GM12878 (cell line): ENCODE measurements at regions not wholly inside any gene's neighbourhood (a gene's known extent, or its start where the extent isn't known, plus 50 kb on each side); places are given as distances from the start of the nearest gene placed in this dataset.

Source experiments
- ATAC-seq: fragments of 200-7000 bp; cut with Tn5 transposase; 3 replicates; pipeline ENCODE4 v1.9.1; 2020; ENCODE audit warnings: mild to moderate bottlenecking, moderate library complexity
- BruUV-seq: library from RNA; stranded (reverse); fragments of 400-500 nt; replicated peaks from 2 replicates; lab custom pipeline; 2021; lab: Mats Ljungman, UMichigan
- CTCF ChIA-PET: fragments of 300-600 bp; sonication (Branson Sonifier 250); formaldehyde crosslinking; extraction: SDS; loops from one replicate; lab custom pipeline; 2021; ENCODE audit warnings: inconsistent platforms; lab: Yijun Ruan, JAX
- POLR2A ChIA-PET: fragments of 350-600 bp; formaldehyde crosslinking; extraction: SDS; loops from one replicate; lab custom pipeline; 2021; ENCODE audit warnings: inconsistent platforms; lab: Charles Lee
- RAD21 ChIA-PET: fragments of 300-600 bp; sonication (Branson Sonifier 250); formaldehyde crosslinking; loops from one replicate; lab custom pipeline; 2023; ENCODE audit warnings: antibody characterized with exemption; ENCODE audit not compliant: unreplicated experiment; lab: Charles Lee
- SMC1A ChIA-PET: fragments of 300-600 bp; sonication (Branson Sonifier 250); formaldehyde crosslinking; loops from one replicate; lab custom pipeline; 2023; ENCODE audit not compliant: unreplicated experiment, uncharacterized antibody; lab: Charles Lee
- DNase-seq: peaks from one replicate; pipeline ENCODE4 v3.0.0-alpha.2; 2011; ENCODE audit warnings: low read depth, low spot score
- FAIRE-seq: peaks from 3 replicates; lab custom pipeline; 2011; peaks lifted over from hg19 to GRCh38; lab: Jason Lieb, UNC
- H2AFZ ChIP-seq: 2 replicates; pipeline ENCODE4 v1.6.0; 2011; ENCODE audit warnings: low read depth, low read length, control low read depth; ENCODE audit not compliant: control insufficient read depth
- H3K27ac ChIP-seq: 2 replicates; pipeline ENCODE4 v1.5.1; 2011; ENCODE audit warnings: control low read depth; ENCODE audit not compliant: control insufficient read depth, insufficient read depth
- H3K27me3 ChIP-seq, 2 experiments: replicated peaks in 1 of 2; 2 replicates each; pipeline versions ENCODE4 v1.6.0 to v1.6.1; 2011; ENCODE audit warnings: low read length in 1 of 2; ENCODE audit not compliant: control insufficient read depth in 2 of 2, insufficient read depth in 2 of 2
- H3K36me3 ChIP-seq, 2 experiments: 2 replicates each; pipeline ENCODE4 v1.5.1; 2011; ENCODE audit warnings: low read length in 1 of 2; ENCODE audit not compliant: control insufficient read depth in 2 of 2, insufficient read depth in 2 of 2
- H3K4me1 ChIP-seq: 2 replicates; pipeline ENCODE4 v1.6.1; 2011; ENCODE audit warnings: mild to moderate bottlenecking, low read length, moderate library complexity, mixed read lengths; ENCODE audit not compliant: control insufficient read depth, insufficient read depth
- H3K4me2 ChIP-seq: 2 replicates; pipeline ENCODE4 v1.6.0; 2011; ENCODE audit warnings: control low read depth; ENCODE audit not compliant: control insufficient read depth, insufficient read depth
- H3K4me3 ChIP-seq: fragments of 200-600 bp; sonication (generic); 2 replicates; pipeline ENCODE4 v1.5.1; 2016
- H3K79me2 ChIP-seq: 2 replicates; pipeline ENCODE4 v1.6.0; 2011; ENCODE audit warnings: low read length; ENCODE audit not compliant: control insufficient read depth, insufficient read depth
- H3K9ac ChIP-seq: 2 replicates; pipeline ENCODE4 v1.8.0; 2011; ENCODE audit warnings: low read length, control low read depth, mixed read lengths; ENCODE audit not compliant: control insufficient read depth, insufficient read depth
- H3K9me3 ChIP-seq: replicated peaks from 3 replicates; pipeline ENCODE4 v1.5.1; 2011; ENCODE audit warnings: mild to moderate bottlenecking, low read length; ENCODE audit not compliant: control insufficient read depth, insufficient read depth
- H4K20me1 ChIP-seq: 2 replicates; pipeline ENCODE4 v1.6.0; 2011; ENCODE audit not compliant: control insufficient read depth, insufficient read depth
- BACH1 ChIP-seq: fragments of 450-650 bp; IDR thresholded peaks from 2 replicates; pipeline ENCODE4 v1.6.1; 2017; ENCODE audit warnings: mild to moderate bottlenecking, borderline replicate concordance
- CHD2 ChIP-seq: IDR thresholded peaks from 2 replicates; pipeline ENCODE4 v1.6.1; 2011; ENCODE audit warnings: low read depth, low read length, improper control_type of control experiment, borderline replicate concordance
- CREB1 ChIP-seq: IDR thresholded peaks from 2 replicates; pipeline ENCODE4 v1.6.1; 2012; ENCODE audit warnings: low read depth, mild to moderate bottlenecking, inconsistent platforms
- FOXK2 ChIP-seq: fragments of 450-650 bp; IDR thresholded peaks from 2 replicates; pipeline ENCODE4 v1.6.1; 2017; ENCODE audit warnings: mild to moderate bottlenecking, moderate library complexity
- NFXL1 ChIP-seq: fragments of 450-650 bp; IDR thresholded peaks from 2 replicates; pipeline ENCODE4 v1.6.1; 2017; ENCODE audit warnings: antibody characterized with exemption, mild to moderate bottlenecking, borderline replicate concordance
- NFYB ChIP-seq: IDR thresholded peaks from 2 replicates; pipeline ENCODE4 v1.6.1; 2011; ENCODE audit warnings: low read depth, mild to moderate bottlenecking, low read length, improper control_type of control experiment, moderate library complexity; ENCODE audit not compliant: insufficient read depth
- PAX5 ChIP-seq: IDR thresholded peaks from 2 replicates; pipeline ENCODE4 v1.6.1; 2011; ENCODE audit warnings: low read depth, low read length, borderline replicate concordance
- PAX8 ChIP-seq: fragments of 450-650 bp; IDR thresholded peaks from 2 replicates; pipeline ENCODE4 v1.6.1; 2017; ENCODE audit warnings: mild to moderate bottlenecking, moderate library complexity
- SMC3 ChIP-seq: IDR thresholded peaks from 2 replicates; pipeline ENCODE4 v1.6.1; 2011; ENCODE audit warnings: low read length, improper control_type of control experiment, borderline replicate concordance
- SREBF1 ChIP-seq: IDR thresholded peaks from 2 replicates; pipeline ENCODE4 v1.6.1; 2012; ENCODE audit warnings: mild to moderate bottlenecking, low read length
- SREBF2 ChIP-seq: IDR thresholded peaks from 2 replicates; pipeline ENCODE4 v1.6.1; 2012; ENCODE audit warnings: mild to moderate bottlenecking, low read length
- TARDBP ChIP-seq: IDR thresholded peaks from 2 replicates; pipeline ENCODE4 v1.6.1; 2016; ENCODE audit warnings: borderline replicate concordance
- TBL1XR1 ChIP-seq: IDR thresholded peaks from 2 replicates; pipeline ENCODE4 v1.6.1; 2012; ENCODE audit warnings: low read depth, low read length, improper control_type of control experiment
- WGBS: methylation state at CpG from one replicate; pipeline ENCODE4 v1.1.6; 2016; ENCODE audit warnings: low lambda C conversion rate; ENCODE audit not compliant: insufficient replicate concordance, insufficient coverage; ENCODE audit errors: missing lambda C conversion rate; 5-methylcytosine and 5-hydroxymethylcytosine counted together
- in situ Hi-C: fragments of 300-500 bp; cut with MboI; formaldehyde crosslinking; loops from 9 replicates; pipeline ENCODE4 v1.14.3; 2018; ENCODE audit warnings: mixed read lengths
- intact Hi-C: fragments of 100-400 bp; cut with micrococcal nuclease; formaldehyde crosslinking; loops from one replicate; pipeline ENCODE4 v1.14.2; 2022; ENCODE audit not compliant: unreplicated experiment
- TF ChIP-seq, protein P1 (sequence below): fragments of 450-650 bp; IDR thresholded peaks from 2 replicates; pipeline ENCODE4 v1.6.1; 2017; ENCODE audit warnings: low read depth, mild to moderate bottlenecking, moderate library complexity
- TF ChIP-seq, protein P2 (sequence below): IDR thresholded peaks from 2 replicates; pipeline ENCODE4 v1.6.1; 2011; ENCODE audit warnings: borderline replicate concordance, low read depth, mild to moderate bottlenecking, moderate library complexity, low read length; ENCODE audit not compliant: insufficient read depth, poor library complexity, severe bottlenecking

DNA sequence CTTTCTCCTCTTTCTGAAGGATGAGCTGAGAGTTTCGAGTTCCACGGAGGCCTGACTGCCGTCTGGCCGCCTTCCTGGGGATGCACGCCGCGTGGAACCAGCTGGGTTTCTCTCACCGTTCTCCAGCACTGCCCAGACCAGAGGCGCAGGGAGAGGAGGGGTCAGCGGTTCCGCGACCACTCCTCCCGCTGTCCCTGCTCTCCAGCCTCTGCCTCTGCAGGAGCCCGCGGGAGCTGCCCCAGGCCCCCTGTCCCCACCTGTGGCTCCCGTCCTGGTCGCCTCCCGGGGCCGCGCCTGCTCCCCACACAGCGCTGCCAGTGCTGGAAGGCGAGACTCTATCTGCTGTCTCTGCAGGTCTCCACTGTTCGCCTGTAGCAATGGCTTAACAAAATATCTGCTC lies 106.8 kb upstream of the AFDN start (continued):
- TF ChIP-seq, protein P1, sequence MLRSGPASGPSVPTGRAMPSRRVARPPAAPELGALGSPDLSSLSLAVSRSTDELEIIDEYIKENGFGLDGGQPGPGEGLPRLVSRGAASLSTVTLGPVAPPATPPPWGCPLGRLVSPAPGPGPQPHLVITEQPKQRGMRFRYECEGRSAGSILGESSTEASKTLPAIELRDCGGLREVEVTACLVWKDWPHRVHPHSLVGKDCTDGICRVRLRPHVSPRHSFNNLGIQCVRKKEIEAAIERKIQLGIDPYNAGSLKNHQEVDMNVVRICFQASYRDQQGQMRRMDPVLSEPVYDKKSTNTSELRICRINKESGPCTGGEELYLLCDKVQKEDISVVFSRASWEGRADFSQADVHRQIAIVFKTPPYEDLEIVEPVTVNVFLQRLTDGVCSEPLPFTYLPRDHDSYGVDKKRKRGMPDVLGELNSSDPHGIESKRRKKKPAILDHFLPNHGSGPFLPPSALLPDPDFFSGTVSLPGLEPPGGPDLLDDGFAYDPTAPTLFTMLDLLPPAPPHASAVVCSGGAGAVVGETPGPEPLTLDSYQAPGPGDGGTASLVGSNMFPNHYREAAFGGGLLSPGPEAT: no peak
- TF ChIP-seq SREBF2 (no peak), PAX8 (no peak), NFXL1 (no peak), SREBF1 (no peak), NFYB (no peak), FOXK2 (no peak), TARDBP (no peak)

DNA sequence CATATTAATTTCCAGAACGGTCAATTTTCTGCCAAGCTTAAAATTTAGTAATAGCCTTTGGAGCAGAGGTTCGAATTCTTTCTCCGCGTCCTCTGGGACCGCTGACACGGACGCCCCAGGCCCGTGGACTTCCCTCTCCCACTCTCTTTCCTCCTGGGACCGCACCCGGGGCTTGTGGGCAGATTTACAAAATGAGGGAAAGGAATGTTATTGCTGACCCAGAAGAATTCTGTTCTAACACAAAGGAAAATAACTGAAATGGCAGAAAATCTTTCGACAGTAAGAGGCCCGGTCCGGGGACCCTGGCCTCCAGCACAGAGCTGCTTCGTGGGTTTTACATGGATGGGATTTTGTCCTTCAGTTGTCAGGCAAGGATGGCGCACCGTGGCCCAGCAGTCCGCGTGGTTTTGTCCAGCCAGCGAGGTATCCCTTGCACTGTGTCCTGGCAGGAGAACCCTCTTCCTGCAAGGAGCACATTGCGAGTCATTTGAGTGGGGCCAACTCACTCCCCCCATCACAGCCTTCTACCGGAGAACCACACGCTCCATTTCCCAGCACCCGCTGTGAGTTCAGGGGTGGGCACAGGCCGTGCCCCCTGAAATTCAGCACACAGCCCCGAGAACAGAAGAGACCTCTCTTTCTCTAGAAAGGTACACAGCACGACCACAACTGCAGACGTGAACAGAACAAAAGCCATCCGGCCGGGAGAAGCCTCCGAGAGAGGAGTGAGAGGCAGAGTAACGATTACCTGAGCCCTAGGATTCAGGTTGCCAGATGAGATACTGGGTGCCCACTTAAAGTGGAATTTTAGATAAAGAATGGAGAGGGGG lies 106.0 kb upstream of the AFDN start:
- Histone ChIP-seq H3K27me3 (no peaks in the 10 kb centered on the region), H3K9me3 (no peaks in the 10 kb centered on the region), H3K79me2 (no peaks in the 10 kb centered on the region), H3K4me3 (no peak overlapping the region), H3K27ac (no peak overlapping the region), H2AFZ (no peak overlapping the region), H4K20me1 (no peaks in the 10 kb centered on the region), H3K36me3 (no peaks in the 10 kb centered on the region), H3K4me2 (no peak overlapping the region), H3K9ac (no peak overlapping the region), H3K4me1 (no peaks in the 10 kb centered on the region)
- no TSS peak for BruUV-seq
- FAIRE-seq: no peak
- ChIA-PET CTCF (no interaction called here), SMC1A (no interaction called here), POLR2A (no interaction called here), RAD21 (no interaction called here)
- in situ Hi-C loops (no loop called here), intact Hi-C loops (no loop called here)
- no peak for DNase-seq
- 55% methylated on average over 31 of the region's 31 CpGs for WGBS
- no peak for TF ChIP-seq TARDBP
- TF ChIP-seq, protein P2, sequence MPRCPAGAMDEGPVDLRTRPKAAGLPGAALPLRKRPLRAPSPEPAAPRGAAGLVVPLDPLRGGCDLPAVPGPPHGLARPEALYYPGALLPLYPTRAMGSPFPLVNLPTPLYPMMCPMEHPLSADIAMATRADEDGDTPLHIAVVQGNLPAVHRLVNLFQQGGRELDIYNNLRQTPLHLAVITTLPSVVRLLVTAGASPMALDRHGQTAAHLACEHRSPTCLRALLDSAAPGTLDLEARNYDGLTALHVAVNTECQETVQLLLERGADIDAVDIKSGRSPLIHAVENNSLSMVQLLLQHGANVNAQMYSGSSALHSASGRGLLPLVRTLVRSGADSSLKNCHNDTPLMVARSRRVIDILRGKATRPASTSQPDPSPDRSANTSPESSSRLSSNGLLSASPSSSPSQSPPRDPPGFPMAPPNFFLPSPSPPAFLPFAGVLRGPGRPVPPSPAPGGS: no peak
- no peak for TF ChIP-seq PAX5
- no peak for TF ChIP-seq SMC3
- TF ChIP-seq BACH1: no peak
- TF ChIP-seq TBL1XR1: no peak
- no peak for TF ChIP-seq CHD2
- TF ChIP-seq SREBF1: no peak
- no peak for TF ChIP-seq CREB1
- ATAC-seq: no peak
